ENCODE measurements at regions not wholly inside any gene's neighbourhood (a gene's known extent, or its start where the extent isn't known, plus 50 kb on each side); places are given as distances from the start of the nearest gene placed in this dataset.

DNA sequence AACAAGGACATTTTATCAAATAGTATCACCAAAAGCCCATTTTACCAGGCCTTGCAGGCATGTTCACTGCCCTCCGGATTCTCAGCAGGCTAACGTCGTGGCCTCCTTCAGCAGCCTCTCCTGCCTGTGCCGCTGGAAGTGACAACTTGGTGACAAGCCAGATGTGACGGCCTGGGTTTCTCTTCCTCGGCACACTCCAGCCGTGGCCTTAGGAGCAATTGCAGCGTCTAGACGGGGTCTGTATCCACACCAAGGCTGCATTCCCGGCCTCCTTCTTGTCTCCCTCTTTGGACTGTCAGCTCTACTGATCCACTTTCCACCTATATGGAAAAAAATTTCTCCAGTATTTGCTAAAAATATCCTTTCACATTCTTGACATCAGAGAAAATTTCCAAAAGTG is 145.3 kb upstream of the MGMT start:
- Mint-ChIP-seq H3K9me3 (no peaks in the 10 kb centered on the region), H3K4me1 (ENCODE audit: low read depth) (no peaks in the 10 kb centered on the region), H3K27ac (no peak overlapping the region), H3K36me3 (ENCODE audit: low read depth) (no peaks in the 10 kb centered on the region), H3K4me3 (ENCODE audit: low read depth) (no peak overlapping the region), H3K27me3 (ENCODE audit: low read depth) (peaks cover 3% of the 10 kb centered on the region)
- DNase-seq (ENCODE audit: low spot score): no peak
- intact Hi-C loops (cut with micrococcal nuclease): no loop called here

GRCh38 chr10:129322933-129323820 is 143.9 kb upstream of the MGMT start:
- DNase-seq (ENCODE audit: low spot score): no peak
- Mint-ChIP-seq H3K9me3 (no peaks in the 10 kb centered on the region), H3K27me3 (ENCODE audit: low read depth) (peaks cover 5% of the 10 kb centered on the region), H3K4me3 (ENCODE audit: low read depth) (no peak overlapping the region), H3K27ac (no peak overlapping the region), H3K36me3 (ENCODE audit: low read depth) (no peaks in the 10 kb centered on the region), H3K4me1 (ENCODE audit: low read depth) (no peaks in the 10 kb centered on the region)
- intact Hi-C loops (cut with micrococcal nuclease): no loop called here

GRCh38 chr10:129323879-129324278 is 143.2 kb upstream of the MGMT start:
- no peak overlapping the region for H3K27ac Mint-ChIP-seq
- H3K9me3 Mint-ChIP-seq: no peaks in the 10 kb centered on the region
- peaks cover 4% of the 10 kb centered on the region for H3K27me3 Mint-ChIP-seq (ENCODE audit: low read depth)
- intact Hi-C loops (cut with micrococcal nuclease): no loop called here
- H3K4me1 Mint-ChIP-seq (ENCODE audit: low read depth): no peaks in the 10 kb centered on the region
- H3K36me3 Mint-ChIP-seq (ENCODE audit: low read depth): no peaks in the 10 kb centered on the region
- no peak overlapping the region for H3K4me3 Mint-ChIP-seq (ENCODE audit: low read depth)
- DNase-seq (ENCODE audit: low spot score): no peak

GRCh38 chr10:129325893-129326292 is 141.1 kb upstream of the MGMT start:
- no peaks in the 10 kb centered on the region for H3K4me1 Mint-ChIP-seq (ENCODE audit: low read depth)
- no peak overlapping the region for H3K4me3 Mint-ChIP-seq (ENCODE audit: low read depth)
- no peak for DNase-seq (ENCODE audit: low spot score)
- no peak overlapping the region for H3K27ac Mint-ChIP-seq
- H3K9me3 Mint-ChIP-seq: no peaks in the 10 kb centered on the region
- no peaks in the 10 kb centered on the region for H3K36me3 Mint-ChIP-seq (ENCODE audit: low read depth)
- intact Hi-C loops (cut with micrococcal nuclease): no loop called here
- H3K27me3 Mint-ChIP-seq (ENCODE audit: low read depth): peaks cover 2% of the 10 kb centered on the region

- H3K27ac Mint-ChIP-seq: no peak overlapping the region
- H3K9me3 Mint-ChIP-seq: no peaks in the 10 kb centered on the region
- no peak for DNase-seq (ENCODE audit: low spot score)
- peaks cover 1% of the 10 kb centered on the region for H3K4me1 Mint-ChIP-seq (ENCODE audit: low read depth)
- intact Hi-C loops (cut with micrococcal nuclease): no loop called here
- peaks cover 2% of the 10 kb centered on the region for H3K27me3 Mint-ChIP-seq (ENCODE audit: low read depth)
- no peak overlapping the region for H3K4me3 Mint-ChIP-seq (ENCODE audit: low read depth)
- no peaks in the 10 kb centered on the region for H3K36me3 Mint-ChIP-seq (ENCODE audit: low read depth)
Observed at GRCh38 chr10:129328546-129328945, 138.5 kb upstream of the MGMT start.

- intact Hi-C loops (cut with micrococcal nuclease): no loop called here
- DNase-seq (ENCODE audit: low spot score): no peak
- Mint-ChIP-seq H3K4me1 (ENCODE audit: low read depth) (peaks cover 1% of the 10 kb centered on the region), H3K36me3 (ENCODE audit: low read depth) (no peaks in the 10 kb centered on the region), H3K4me3 (ENCODE audit: low read depth) (no peak overlapping the region), H3K9me3 (no peaks in the 10 kb centered on the region), H3K27me3 (ENCODE audit: low read depth) (peaks cover 6% of the 10 kb centered on the region), H3K27ac (no peak overlapping the region)
Observed at GRCh38 chr10:129329385-129330055, 137.5 kb upstream of the MGMT start.

- H3K4me1 Mint-ChIP-seq (ENCODE audit: low read depth): peaks cover 1% of the 10 kb centered on the region
- intact Hi-C loops (cut with micrococcal nuclease): no loop called here
- no peaks in the 10 kb centered on the region for H3K9me3 Mint-ChIP-seq
- no peak for DNase-seq (ENCODE audit: low spot score)
- H3K27ac Mint-ChIP-seq: no peak overlapping the region
- H3K4me3 Mint-ChIP-seq (ENCODE audit: low read depth): no peak overlapping the region
- H3K36me3 Mint-ChIP-seq (ENCODE audit: low read depth): no peaks in the 10 kb centered on the region
- H3K27me3 Mint-ChIP-seq (ENCODE audit: low read depth): peaks cover 6% of the 10 kb centered on the region
Observed at GRCh38 chr10:129330211-129330610, 136.8 kb upstream of the MGMT start.

DNA sequence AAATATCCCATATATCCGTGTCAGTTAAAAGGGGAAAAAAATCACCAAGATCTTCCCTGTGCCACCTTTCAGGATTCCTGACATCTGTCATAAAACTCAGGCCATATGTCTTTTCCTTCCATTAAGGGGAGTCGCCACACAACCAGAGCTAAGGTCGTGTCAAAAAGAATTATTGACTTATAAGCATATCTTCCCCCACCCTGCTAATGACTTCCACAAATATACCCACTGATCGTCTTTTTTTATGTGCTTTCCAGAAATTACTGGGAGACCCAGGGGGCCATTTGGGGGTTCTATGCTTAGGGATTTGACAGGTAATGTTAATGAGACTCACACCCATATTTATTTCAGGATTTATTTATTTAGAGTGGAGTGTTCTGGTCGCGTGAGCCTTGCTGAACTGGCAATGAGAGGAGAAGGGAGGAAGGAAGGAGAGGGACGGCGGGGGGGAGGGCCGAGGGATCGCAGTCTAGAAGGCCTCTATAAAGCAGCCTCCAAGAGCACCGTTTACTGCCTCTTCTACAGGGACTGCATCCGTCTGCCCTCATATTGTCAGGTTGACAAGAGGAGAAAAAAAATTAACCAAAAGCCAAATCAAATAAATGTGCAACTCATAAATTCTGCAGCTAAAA is 135.7 kb upstream of the MGMT start:
- no peak overlapping the region for H3K27ac Mint-ChIP-seq
- peaks cover 8% of the 10 kb centered on the region for H3K27me3 Mint-ChIP-seq (ENCODE audit: low read depth)
- DNase-seq (ENCODE audit: low spot score): no peak
- H3K36me3 Mint-ChIP-seq (ENCODE audit: low read depth): no peaks in the 10 kb centered on the region
- intact Hi-C loops (cut with micrococcal nuclease): no loop called here
- H3K4me3 Mint-ChIP-seq (ENCODE audit: low read depth): no peak overlapping the region
- no peaks in the 10 kb centered on the region for H3K9me3 Mint-ChIP-seq
- peaks cover 1% of the 10 kb centered on the region for H3K4me1 Mint-ChIP-seq (ENCODE audit: low read depth)

GRCh38 chr10:129331839-129332220 is 135.2 kb upstream of the MGMT start:
- Mint-ChIP-seq H3K9me3 (no peaks in the 10 kb centered on the region), H3K4me1 (ENCODE audit: low read depth) (peaks cover 1% of the 10 kb centered on the region), H3K27ac (no peak overlapping the region), H3K4me3 (ENCODE audit: low read depth) (no peak overlapping the region), H3K27me3 (ENCODE audit: low read depth) (peaks cover 8% of the 10 kb centered on the region), H3K36me3 (ENCODE audit: low read depth) (no peaks in the 10 kb centered on the region)
- DNase-seq (ENCODE audit: low spot score): no peak
- intact Hi-C loops (cut with micrococcal nuclease): loop anchor here (1.0 kb wide), 1 partner anchor 299 kb away; no protein-coding TSS in a partner anchor

DNA sequence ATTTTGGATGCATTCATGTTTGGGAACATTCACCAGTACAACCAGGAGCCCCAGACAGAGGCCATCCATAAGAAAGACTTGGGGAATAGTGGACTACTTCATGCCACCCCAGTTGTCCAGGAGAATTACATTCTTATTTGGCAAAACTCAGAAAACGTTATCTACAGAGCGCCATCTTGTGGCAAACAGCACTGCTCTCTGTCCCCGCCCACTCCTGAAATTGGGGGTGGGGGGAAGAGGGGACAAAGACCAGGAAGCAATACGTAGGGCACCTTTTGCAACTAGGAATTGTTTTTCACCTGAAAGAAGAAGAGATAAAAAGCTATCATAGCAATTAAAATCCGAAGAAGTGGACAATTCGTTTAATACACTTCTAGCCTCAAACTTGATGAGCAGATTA is 134.6 kb upstream of the MGMT start:
- no peak overlapping the region for H3K27ac Mint-ChIP-seq
- no peaks in the 10 kb centered on the region for H3K36me3 Mint-ChIP-seq (ENCODE audit: low read depth)
- no peaks in the 10 kb centered on the region for H3K9me3 Mint-ChIP-seq
- intact Hi-C loops (cut with micrococcal nuclease): loop anchor here (1.0 kb wide), 1 partner anchor 299 kb away; no protein-coding TSS in a partner anchor
- no peak overlapping the region for H3K4me3 Mint-ChIP-seq (ENCODE audit: low read depth)
- DNase-seq (ENCODE audit: low spot score): peak; percentile 11
- peaks cover 1% of the 10 kb centered on the region for H3K4me1 Mint-ChIP-seq (ENCODE audit: low read depth)
- H3K27me3 Mint-ChIP-seq (ENCODE audit: low read depth): peaks cover 8% of the 10 kb centered on the region

- H3K27ac Mint-ChIP-seq: no peak overlapping the region
- H3K9me3 Mint-ChIP-seq: no peaks in the 10 kb centered on the region
- peaks cover 6% of the 10 kb centered on the region for H3K27me3 Mint-ChIP-seq (ENCODE audit: low read depth)
- H3K36me3 Mint-ChIP-seq (ENCODE audit: low read depth): no peaks in the 10 kb centered on the region
- no peak overlapping the region for H3K4me3 Mint-ChIP-seq (ENCODE audit: low read depth)
- no peak for DNase-seq (ENCODE audit: low spot score)
- intact Hi-C loops (cut with micrococcal nuclease): no loop called here
- peaks cover 1% of the 10 kb centered on the region for H3K4me1 Mint-ChIP-seq (ENCODE audit: low read depth)
Observed at GRCh38 chr10:129333706-129334105, 133.3 kb upstream of the MGMT start.

GRCh38 chr10:129334266-129334665 is 132.8 kb upstream of the MGMT start:
- Mint-ChIP-seq H3K27ac (no peak overlapping the region), H3K9me3 (no peaks in the 10 kb centered on the region), H3K4me1 (ENCODE audit: low read depth) (peaks cover 1% of the 10 kb centered on the region)

DNA sequence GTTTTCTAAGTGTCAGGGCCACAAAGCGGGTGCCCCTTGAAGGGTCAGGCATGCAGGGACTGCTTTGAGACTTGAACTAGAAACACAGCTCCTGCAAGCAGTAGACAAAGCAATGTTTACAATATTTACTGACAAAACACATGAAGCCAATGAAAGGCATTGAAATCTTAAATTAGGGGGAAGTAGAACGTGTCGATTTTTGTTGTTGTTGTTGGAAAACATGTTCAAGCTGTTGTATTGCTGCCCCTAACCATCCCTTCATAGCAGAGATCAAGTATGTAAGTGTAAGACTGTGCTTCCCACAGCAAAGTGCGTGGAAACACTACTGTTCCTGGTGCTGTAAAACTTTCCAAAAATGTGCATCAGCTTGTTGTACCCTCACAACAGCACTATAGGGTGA is 131.6 kb upstream of the MGMT start:
- Mint-ChIP-seq H3K27me3 (ENCODE audit: low read depth) (peaks cover 6% of the 10 kb centered on the region), H3K27ac (no peak overlapping the region), H3K4me1 (ENCODE audit: low read depth) (peaks cover 1% of the 10 kb centered on the region), H3K9me3 (no peaks in the 10 kb centered on the region), H3K36me3 (ENCODE audit: low read depth) (no peaks in the 10 kb centered on the region), H3K4me3 (ENCODE audit: low read depth) (no peak overlapping the region)
- intact Hi-C loops (cut with micrococcal nuclease): no loop called here
- no peak for DNase-seq (ENCODE audit: low spot score)

More at GRCh38 chr10:129334266-129334665, 132.8 kb upstream of the MGMT start:
- intact Hi-C loops (cut with micrococcal nuclease): no loop called here
- H3K4me3 Mint-ChIP-seq (ENCODE audit: low read depth): no peak overlapping the region
- DNase-seq (ENCODE audit: low spot score): no peak
- no peaks in the 10 kb centered on the region for H3K36me3 Mint-ChIP-seq (ENCODE audit: low read depth)
- peaks cover 6% of the 10 kb centered on the region for H3K27me3 Mint-ChIP-seq (ENCODE audit: low read depth)

Measured in activated T-helper 2 cell treated with anti-CD3 and anti-CD28 coated beads, Interferon-gamma antibody, Interleukin-2, Interleukin-4, amounts not matched to agents 10 μg/mL and 5 μg/mL and 100 μg/mL, durations not matched to agents 14 hours and 24 hours and 36 hours (primary cell).